ENCODE measurements at regions not wholly inside any gene's neighbourhood (a gene's known extent, or its start where the extent isn't known, plus 50 kb on each side); places are given as distances from the start of the nearest gene placed in this dataset.

DNA sequence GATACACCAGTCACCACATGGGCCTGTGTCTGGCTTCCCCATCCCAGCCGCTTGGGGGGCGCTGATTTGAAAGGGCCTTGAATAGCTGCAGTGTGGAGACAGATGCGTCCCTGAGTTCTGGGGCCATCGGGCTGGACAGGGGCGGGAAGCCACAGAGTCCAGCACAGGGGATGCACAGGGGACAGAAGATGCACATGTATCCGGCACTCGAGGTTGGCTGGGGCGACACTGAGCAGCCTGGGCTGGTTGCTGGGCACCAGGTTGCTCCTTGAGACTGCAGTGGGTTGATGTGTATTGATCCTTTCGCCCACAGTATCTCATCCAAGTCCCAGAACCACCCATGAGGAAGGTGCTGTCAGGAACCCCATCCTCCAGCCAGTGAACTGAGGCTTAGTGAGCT, 99.3 kb upstream of the SYT13 start:
- TF ChIP-seq, protein P1, sequence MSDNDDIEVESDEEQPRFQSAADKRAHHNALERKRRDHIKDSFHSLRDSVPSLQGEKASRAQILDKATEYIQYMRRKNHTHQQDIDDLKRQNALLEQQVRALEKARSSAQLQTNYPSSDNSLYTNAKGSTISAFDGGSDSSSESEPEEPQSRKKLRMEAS (IDR thresholded peaks at IDR 0.05; ENCODE audit: low read depth, low read length) = no peak
- TF ChIP-seq POLR2A (IDR thresholded peaks at IDR 0.05; ENCODE audit: extremely low read depth, insufficient read length) = no peak
